H9 (cell line): ENCODE measurements at regions not wholly inside any gene's neighbourhood (a gene's known extent, or its start where the extent isn't known, plus 50 kb on each side); places are given as distances from the start of the nearest gene placed in this dataset.

Experiments used
- DNase-seq: peaks from one replicate; pipeline ENCODE4 v3.0.0-alpha.2; 2017
- H2AFZ ChIP-seq: one replicate; pipeline ENCODE4 v1.6.1; 2013; ENCODE audit warnings: mild to moderate bottlenecking, low read length, control low read depth, moderate library complexity
- H2AK5ac ChIP-seq: 2 replicates; pipeline ENCODE4 v1.6.1; 2013; ENCODE audit warnings: low read length, control low read depth, mixed read lengths; ENCODE audit not compliant: insufficient read length
- H2BK120ac ChIP-seq: one replicate; pipeline ENCODE4 v1.6.1; 2013; ENCODE audit warnings: low read depth, mild to moderate bottlenecking, low read length, control low read depth, inconsistent platforms; ENCODE audit not compliant: poor library complexity, severe bottlenecking
- H2BK12ac ChIP-seq: 2 replicates; pipeline ENCODE4 v1.6.1; 2013; ENCODE audit warnings: low read length, control low read depth, mixed read lengths, low read depth; ENCODE audit not compliant: insufficient read length
- H2BK15ac ChIP-seq: 2 replicates; pipeline ENCODE4 v1.6.1; 2013; ENCODE audit warnings: low read depth, low read length, control low read depth
- H2BK20ac ChIP-seq: one replicate; pipeline ENCODE4 v1.6.1; 2013; ENCODE audit warnings: low read depth, mild to moderate bottlenecking, low read length, control low read depth, inconsistent platforms; ENCODE audit not compliant: poor library complexity, severe bottlenecking
- H2BK5ac ChIP-seq: 2 replicates; pipeline ENCODE4 v1.6.1; 2013; ENCODE audit warnings: low read length, control low read depth, mixed read lengths; ENCODE audit not compliant: insufficient read length
- H3K14ac ChIP-seq: 2 replicates; pipeline ENCODE4 v1.6.1; 2013; ENCODE audit warnings: low read length, control low read depth; ENCODE audit not compliant: insufficient read depth
- H3K18ac ChIP-seq: 2 replicates; pipeline ENCODE4 v1.6.1; 2013; ENCODE audit warnings: low read depth, mild to moderate bottlenecking, mixed read lengths, low read length, control low read depth; ENCODE audit not compliant: insufficient read length
- H3K23ac ChIP-seq: 2 replicates; pipeline ENCODE4 v1.6.1; 2013; ENCODE audit warnings: low read length, control low read depth, mixed read lengths, low read depth; ENCODE audit not compliant: insufficient read length
- H3K23me2 ChIP-seq: 2 replicates; pipeline ENCODE4 v1.6.1; 2013; ENCODE audit warnings: low read depth, mild to moderate bottlenecking, mixed read lengths, low read length, control low read depth; ENCODE audit not compliant: insufficient read length, poor library complexity, severe bottlenecking
- H3K27ac ChIP-seq: 2 replicates; pipeline ENCODE4 v1.5.1; 2013; ENCODE audit warnings: low read length, control low read depth, mixed read lengths, low read depth; ENCODE audit not compliant: insufficient read length
- H3K27me3 ChIP-seq: 2 replicates; pipeline ENCODE4 v1.6.1; 2013; ENCODE audit warnings: low read length, control low read depth, inconsistent platforms; ENCODE audit not compliant: insufficient read depth
- H3K4ac ChIP-seq: 2 replicates; pipeline ENCODE4 v1.6.1; 2013; ENCODE audit warnings: low read depth, mild to moderate bottlenecking, control low read depth, inconsistent platforms, low read length, moderate library complexity
- H3K4me1 ChIP-seq: 2 replicates; pipeline ENCODE4 v1.6.1; 2013; ENCODE audit warnings: low read length, control low read depth, inconsistent platforms; ENCODE audit not compliant: insufficient read depth
- H3K4me2 ChIP-seq: 2 replicates; pipeline ENCODE4 v1.6.1; 2013; ENCODE audit warnings: low read length, control low read depth, mixed read lengths; ENCODE audit not compliant: insufficient read length, insufficient read depth
- H3K56ac ChIP-seq: 2 replicates; pipeline ENCODE4 v1.6.1; 2013; ENCODE audit warnings: low read depth, mild to moderate bottlenecking, mixed read lengths, low read length, control low read depth; ENCODE audit not compliant: insufficient read length
- H3K79me1 ChIP-seq: 2 replicates; pipeline ENCODE4 v1.6.1; 2013; ENCODE audit warnings: low read depth, mild to moderate bottlenecking, moderate library complexity, low read length, control low read depth, inconsistent platforms; ENCODE audit not compliant: insufficient read depth, poor library complexity, severe bottlenecking
- H3K79me2 ChIP-seq: 2 replicates; pipeline ENCODE4 v1.6.1; 2013; ENCODE audit warnings: low read length, control low read depth, inconsistent platforms; ENCODE audit not compliant: insufficient read depth
- H3K9ac ChIP-seq: 2 replicates; pipeline ENCODE4 v1.6.1; 2013; ENCODE audit warnings: low read length, control low read depth, mixed read lengths; ENCODE audit not compliant: insufficient read length; ENCODE audit errors: extremely low read depth
- H3K9me3 ChIP-seq: one replicate; pipeline ENCODE4 v1.6.1; 2013; ENCODE audit warnings: low read depth, low read length, inconsistent platforms; ENCODE audit not compliant: control insufficient read depth
- H3T11ph ChIP-seq: one replicate; pipeline ENCODE4 v1.6.1; 2013; ENCODE audit warnings: mild to moderate bottlenecking, low read length, control low read depth, inconsistent platforms
- H4K20me1 ChIP-seq: one replicate; pipeline ENCODE4 v1.6.1; 2013; ENCODE audit not compliant: control insufficient read depth, insufficient read length, insufficient read depth
- H4K5ac ChIP-seq: 2 replicates; pipeline ENCODE4 v1.6.1; 2013; ENCODE audit warnings: low read depth, mild to moderate bottlenecking, mixed read lengths, low read length, control low read depth; ENCODE audit not compliant: insufficient read length
- H4K8ac ChIP-seq: replicated peaks from 2 replicates; pipeline ENCODE4 v1.6.1; 2013; ENCODE audit warnings: low read length, control low read depth, mixed read lengths, low read depth; ENCODE audit not compliant: insufficient read length
- H4K91ac ChIP-seq: 2 replicates; pipeline ENCODE4 v1.6.1; 2013; ENCODE audit warnings: low read depth, mild to moderate bottlenecking, moderate library complexity, mixed read lengths, low read length, control low read depth; ENCODE audit not compliant: insufficient read length
- H3K27ac Mint-ChIP-seq, 3 experiments: 2 replicates in 2 of 3; 3 replicates in 1 of 3; pipeline ENCODE4 v1.8.0; 2020 to 2021; ENCODE audit warnings: mixed read lengths in 3 of 3, mild to moderate bottlenecking in 1 of 3, moderate library complexity in 1 of 3
- H3K27me3 Mint-ChIP-seq: 2 replicates; pipeline ENCODE4 v1.8.0; 2021; ENCODE audit warnings: low read depth, mild to moderate bottlenecking, moderate library complexity, mixed read lengths
- H3K36me3 Mint-ChIP-seq, 3 experiments: 2 replicates in 2 of 3; 3 replicates in 1 of 3; pipeline ENCODE4 v1.8.0; 2020 to 2021; ENCODE audit warnings: low read depth in 3 of 3, mixed read lengths in 3 of 3; ENCODE audit not compliant: insufficient read depth in 1 of 3
- H3K4me1 Mint-ChIP-seq, 2 experiments: 2 replicates each; pipeline ENCODE4 v1.8.0; 2020; ENCODE audit warnings: mixed read lengths in 2 of 2
- H3K4me3 Mint-ChIP-seq, 2 experiments: 2 replicates in 1 of 2; 3 replicates in 1 of 2; pipeline ENCODE4 v1.8.0; 2020 to 2021; ENCODE audit warnings: mild to moderate bottlenecking in 2 of 2, mixed read lengths in 2 of 2, moderate library complexity in 1 of 2
- H3K9me3 Mint-ChIP-seq, 2 experiments: 2 replicates in 1 of 2; 3 replicates in 1 of 2; pipeline ENCODE4 v1.8.0; 2020; ENCODE audit warnings: mild to moderate bottlenecking in 2 of 2, mixed read lengths in 2 of 2, moderate library complexity in 1 of 2
- WGBS: extraction: QIAGEN DNeasy Blood & Tissue Kit; methylation state at CpG from one replicate; pipeline ENCODE4 v1.1.7; 2013; ENCODE audit warnings: missing lambda C conversion rate, low lambda C conversion rate, mixed read lengths; ENCODE audit not compliant: insufficient read length; ENCODE audit errors: extremely low coverage; 5-methylcytosine and 5-hydroxymethylcytosine counted together
- TF ChIP-seq, protein P1 (sequence below): fragments of 200-600 bp; sonication (generic); conservative IDR thresholded peaks from 3 replicates; pipeline ENCODE4 v1.8.0; 2021; ENCODE audit warnings: antibody characterized with exemption, mild to moderate bottlenecking

DNA sequence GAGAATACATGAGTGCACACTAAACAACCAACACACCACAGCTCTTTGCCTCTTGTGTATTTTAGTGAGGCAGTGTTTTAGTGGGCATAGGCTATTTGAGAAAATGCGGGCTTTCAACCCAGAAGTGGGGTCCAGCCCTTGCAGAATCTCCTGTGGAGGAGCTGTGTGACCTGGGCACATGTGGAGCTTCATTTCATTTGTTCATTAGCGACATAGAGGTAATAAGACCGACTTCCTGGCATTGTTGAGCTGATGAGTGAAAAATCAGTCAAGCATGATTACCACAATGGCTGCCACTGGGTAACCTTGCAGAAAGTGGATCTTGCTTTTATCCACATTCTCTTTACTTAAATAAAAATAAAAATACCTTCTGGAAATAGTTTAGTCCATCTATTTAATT lies 923.5 kb downstream of the BCL11B start:
- TF ChIP-seq, protein P1, sequence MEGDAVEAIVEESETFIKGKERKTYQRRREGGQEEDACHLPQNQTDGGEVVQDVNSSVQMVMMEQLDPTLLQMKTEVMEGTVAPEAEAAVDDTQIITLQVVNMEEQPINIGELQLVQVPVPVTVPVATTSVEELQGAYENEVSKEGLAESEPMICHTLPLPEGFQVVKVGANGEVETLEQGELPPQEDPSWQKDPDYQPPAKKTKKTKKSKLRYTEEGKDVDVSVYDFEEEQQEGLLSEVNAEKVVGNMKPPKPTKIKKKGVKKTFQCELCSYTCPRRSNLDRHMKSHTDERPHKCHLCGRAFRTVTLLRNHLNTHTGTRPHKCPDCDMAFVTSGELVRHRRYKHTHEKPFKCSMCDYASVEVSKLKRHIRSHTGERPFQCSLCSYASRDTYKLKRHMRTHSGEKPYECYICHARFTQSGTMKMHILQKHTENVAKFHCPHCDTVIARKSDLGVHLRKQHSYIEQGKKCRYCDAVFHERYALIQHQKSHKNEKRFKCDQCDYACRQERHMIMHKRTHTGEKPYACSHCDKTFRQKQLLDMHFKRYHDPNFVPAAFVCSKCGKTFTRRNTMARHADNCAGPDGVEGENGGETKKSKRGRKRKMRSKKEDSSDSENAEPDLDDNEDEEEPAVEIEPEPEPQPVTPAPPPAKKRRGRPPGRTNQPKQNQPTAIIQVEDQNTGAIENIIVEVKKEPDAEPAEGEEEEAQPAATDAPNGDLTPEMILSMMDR = no peak
- Histone ChIP-seq H4K20me1 (no peaks in the 10 kb centered on the region), H3K9me3 (no peaks in the 10 kb centered on the region), H3K79me1 (no peaks in the 10 kb centered on the region), H3K9ac (no peak overlapping the region), H4K8ac (no peak overlapping the region), H4K5ac (no peak overlapping the region), H3K56ac (no peak overlapping the region), H4K91ac (no peak overlapping the region), H3K79me2 (no peaks in the 10 kb centered on the region), H3T11ph (no peak overlapping the region), H3K4ac (no peak overlapping the region), H3K27me3 (no peaks in the 10 kb centered on the region), H2AK5ac (no peak overlapping the region), H3K27ac (no peak overlapping the region), H2BK12ac (no peak overlapping the region), H3K23ac (no peak overlapping the region), H3K4me2 (no peak overlapping the region), H3K14ac (no peak overlapping the region), H2BK20ac (no peak overlapping the region), H3K4me1 (no peaks in the 10 kb centered on the region), H3K23me2 (no peaks in the 10 kb centered on the region), H3K18ac (no peak overlapping the region), H2BK120ac (no peak overlapping the region), H2BK15ac (no peak overlapping the region), H2BK5ac (no peak overlapping the region), H2AFZ (no peak overlapping the region)
- Mint-ChIP-seq H3K4me3 (no peak overlapping the region), H3K27me3 (no peaks in the 10 kb centered on the region; the same call in none of the 2 replicates), H3K9me3 (peaks cover 0 to 2% of the 10 kb centered on the region in 2 experiments; a peak in 2 of 5 replicates), H3K27ac (no peak overlapping the region), H3K4me1 (peaks cover 5 to 10% of the 10 kb centered on the region in 2 experiments), H3K36me3 (no peaks in the 10 kb centered on the region; a peak in 2 of 7 replicates)
- DNase-seq = no peak
- WGBS = no CpG with 5 or more reads among the region's 3 CpGs
